Prostate gland (tissue), 2 donors: ENCODE measurements at regions not wholly inside any gene's neighbourhood (a gene's known extent, or its start where the extent isn't known, plus 50 kb on each side); places are given as distances from the start of the nearest gene placed in this dataset.

ENCODE experiments used
- DNase-seq: peaks from one replicate; pipeline ENCODE4 v3.0.0-alpha.2; 2019; ENCODE audit warnings: low spot score
- H3K27ac ChIP-seq, 2 donors: fragments of 200-600 bp; sonication (generic); 2 replicates each; pipeline ENCODE4 v1.5.1; 2017 to 2019
- H3K27me3 ChIP-seq: fragments of 200-600 bp; sonication (generic); replicated peaks from 2 replicates; pipeline ENCODE4 v1.5.1; 2019; ENCODE audit not compliant: insufficient read depth
- H3K36me3 ChIP-seq, 2 donors: fragments of 200-600 bp; sonication (generic); 1 replicate in 1 of 2; 2 replicates in 1 of 2; pipeline versions ENCODE4 v1.5.1 to v1.8.1; 2017 to 2019
- H3K4me1 ChIP-seq: fragments of 200-600 bp; sonication (generic); replicated peaks from 2 replicates; pipeline ENCODE4 v1.5.1; 2019
- H3K4me3 ChIP-seq, 2 donors: fragments of 200-600 bp; sonication (generic); 2 replicates each; pipeline ENCODE4 v1.5.1; 2017 to 2019
- H3K9me3 ChIP-seq: fragments of 200-600 bp; sonication (generic); 2 replicates; pipeline ENCODE4 v1.5.1; 2017
- POLR2A ChIP-seq: fragments of 450-650 bp; IDR thresholded peaks from one replicate; pipeline ENCODE4 v1.6.1; 2016; ENCODE audit warnings: antibody characterized with exemption, mild to moderate bottlenecking
- POLR2AphosphoS5 ChIP-seq: sonication (generic); formaldehyde crosslinking; IDR thresholded peaks from one replicate; pipeline ENCODE4 v1.6.1; 2017; ENCODE audit warnings: antibody characterized with exemption
- WGBS: methylation state at CpG from one replicate; pipeline ENCODE4 v1.1.5; 2018; 5-methylcytosine and 5-hydroxymethylcytosine counted together
- intact Hi-C: fragments of 100-400 bp; cut with DNase I; formaldehyde crosslinking; loops from one replicate; pipeline ENCODE4 v1.14.2; 2022
- TF ChIP-seq, protein P1 (sequence below), 4 experiments: fragments of 200-600 bp in 2 of 4; fragments of 450-650 bp in 2 of 4; sonication (generic) in 2 of 4; IDR thresholded peaks; 1 replicate in 3 of 4; 2 replicates in 1 of 4; pipeline ENCODE4 v1.5.1; 2016 to 2019; ENCODE audit warnings: antibody characterized with exemption in 4 of 4, mild to moderate bottlenecking in 2 of 4, moderate library complexity in 2 of 4

DNA sequence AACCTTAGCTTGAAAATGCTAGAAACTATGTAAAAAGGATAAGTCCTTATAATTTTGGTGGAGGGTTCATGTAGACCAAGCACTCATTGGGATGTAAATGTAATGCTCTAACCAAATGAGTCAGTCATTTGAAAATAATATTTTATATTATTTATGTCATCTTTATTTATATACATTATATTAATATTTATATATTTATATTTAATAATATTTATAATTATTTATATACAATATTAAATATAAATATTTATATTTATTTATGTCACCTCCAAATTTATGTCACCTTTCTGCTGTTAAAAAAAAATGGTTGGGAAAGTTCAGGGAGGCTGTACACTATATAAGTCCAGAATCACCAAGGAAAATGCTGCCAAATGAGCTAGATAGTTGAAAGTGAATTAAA lies 254.3 kb downstream of the FIGN start:
- Histone ChIP-seq H3K36me3 (no peaks in the 10 kb centered on the region), H3K9me3 (no peaks in the 10 kb centered on the region), H3K4me3 (no peak overlapping the region), H3K27ac (no peak overlapping the region), H3K4me1 (no peaks in the 10 kb centered on the region), H3K27me3 (no peaks in the 10 kb centered on the region)
- TF ChIP-seq POLR2A (no peak), POLR2AphosphoS5 (no peak)
- TF ChIP-seq, protein P1, sequence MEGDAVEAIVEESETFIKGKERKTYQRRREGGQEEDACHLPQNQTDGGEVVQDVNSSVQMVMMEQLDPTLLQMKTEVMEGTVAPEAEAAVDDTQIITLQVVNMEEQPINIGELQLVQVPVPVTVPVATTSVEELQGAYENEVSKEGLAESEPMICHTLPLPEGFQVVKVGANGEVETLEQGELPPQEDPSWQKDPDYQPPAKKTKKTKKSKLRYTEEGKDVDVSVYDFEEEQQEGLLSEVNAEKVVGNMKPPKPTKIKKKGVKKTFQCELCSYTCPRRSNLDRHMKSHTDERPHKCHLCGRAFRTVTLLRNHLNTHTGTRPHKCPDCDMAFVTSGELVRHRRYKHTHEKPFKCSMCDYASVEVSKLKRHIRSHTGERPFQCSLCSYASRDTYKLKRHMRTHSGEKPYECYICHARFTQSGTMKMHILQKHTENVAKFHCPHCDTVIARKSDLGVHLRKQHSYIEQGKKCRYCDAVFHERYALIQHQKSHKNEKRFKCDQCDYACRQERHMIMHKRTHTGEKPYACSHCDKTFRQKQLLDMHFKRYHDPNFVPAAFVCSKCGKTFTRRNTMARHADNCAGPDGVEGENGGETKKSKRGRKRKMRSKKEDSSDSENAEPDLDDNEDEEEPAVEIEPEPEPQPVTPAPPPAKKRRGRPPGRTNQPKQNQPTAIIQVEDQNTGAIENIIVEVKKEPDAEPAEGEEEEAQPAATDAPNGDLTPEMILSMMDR (IDR thresholded peaks at IDR 0.05) = no peak
- no peak for DNase-seq
- intact Hi-C loops = no loop called here

DNA sequence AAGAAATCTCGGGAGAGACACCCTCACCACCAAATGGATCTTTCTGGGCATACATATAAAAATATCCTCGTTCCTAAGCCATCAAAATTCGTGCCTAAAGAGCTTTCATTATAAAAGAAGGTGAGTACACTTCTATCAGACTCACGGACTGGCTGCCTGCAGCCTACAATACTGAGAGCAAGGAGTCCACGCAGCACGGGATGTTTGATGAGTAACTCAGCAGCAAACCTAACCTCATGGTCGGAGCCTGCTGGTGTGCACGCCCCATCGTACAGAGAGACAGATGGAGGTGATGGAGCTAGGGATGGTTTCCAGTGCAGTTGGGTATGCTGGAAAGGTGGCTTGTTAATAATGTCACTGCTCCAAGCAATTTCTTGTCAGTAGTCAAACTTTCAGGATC lies 256.2 kb downstream of the FIGN start:
- Histone ChIP-seq H3K9me3 (no peaks in the 10 kb centered on the region), H3K4me1 (no peaks in the 10 kb centered on the region), H3K4me3 (no peak overlapping the region), H3K27me3 (no peaks in the 10 kb centered on the region), H3K36me3 (no peaks in the 10 kb centered on the region), H3K27ac (no peak overlapping the region)
- DNase-seq = no peak
- TF ChIP-seq POLR2AphosphoS5 (no peak), POLR2A (no peak)
- TF ChIP-seq, protein P1 (IDR thresholded peaks at IDR 0.05) = no peak
- 93% methylated on average over 9 of the region's 9 CpGs for WGBS
- intact Hi-C loops = no loop called here

DNA sequence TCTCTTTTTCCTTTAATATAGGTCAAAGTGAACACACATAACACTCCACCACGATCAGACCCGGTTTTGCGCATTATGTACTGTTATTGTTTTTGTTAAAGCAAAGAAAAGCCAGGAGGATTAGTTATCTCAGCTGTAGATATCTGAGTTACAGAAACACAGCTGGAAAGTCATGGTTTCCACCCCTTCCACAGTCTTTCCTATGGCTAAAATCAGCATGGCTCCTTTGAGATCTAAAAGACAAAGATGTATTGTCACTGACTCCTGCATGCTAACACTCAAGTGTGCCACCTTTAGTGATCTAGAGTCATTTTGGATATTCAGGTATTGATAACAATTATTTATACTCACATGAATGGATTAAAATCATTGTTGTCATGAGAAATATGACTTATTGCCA lies 260.0 kb downstream of the FIGN start:
- no peak overlapping the region for H3K4me3 ChIP-seq
- H3K36me3 ChIP-seq = no peaks in the 10 kb centered on the region
- WGBS = 64% methylated on average over 3 of the region's 3 CpGs
- intact Hi-C loops = no loop called here
- TF ChIP-seq POLR2A (no peak), POLR2AphosphoS5 (no peak)
- TF ChIP-seq, protein P1 (IDR thresholded peaks at IDR 0.05) = no peak
- no peak overlapping the region for H3K27ac ChIP-seq
- no peaks in the 10 kb centered on the region for H3K9me3 ChIP-seq
- DNase-seq = no peak
- no peaks in the 10 kb centered on the region for H3K4me1 ChIP-seq
- no peaks in the 10 kb centered on the region for H3K27me3 ChIP-seq

DNA sequence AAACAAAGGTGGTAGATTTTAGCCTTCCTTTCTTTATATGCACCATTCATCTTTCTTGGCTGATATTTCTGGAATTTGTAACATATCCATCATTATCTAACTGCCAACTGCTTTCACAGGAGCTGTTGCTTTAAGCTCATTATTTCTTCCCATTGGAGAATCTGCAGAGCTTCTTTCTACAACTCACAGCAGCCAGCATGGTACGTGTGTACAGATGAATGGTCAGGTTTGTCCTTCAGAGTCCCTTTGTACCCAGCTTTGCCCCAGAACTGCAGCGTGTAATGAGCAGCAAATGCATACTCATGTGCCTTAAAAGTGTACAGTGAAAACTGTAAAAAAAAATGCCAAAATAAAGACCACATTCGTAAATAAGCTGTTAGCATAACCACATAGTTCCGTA lies 260.9 kb downstream of the FIGN start:
- intact Hi-C loops = no loop called here
- Histone ChIP-seq H3K4me3 (no peak overlapping the region), H3K27me3 (no peaks in the 10 kb centered on the region), H3K4me1 (no peaks in the 10 kb centered on the region), H3K36me3 (no peaks in the 10 kb centered on the region), H3K9me3 (no peaks in the 10 kb centered on the region), H3K27ac (no peak overlapping the region)
- no peak for DNase-seq
- TF ChIP-seq, protein P1 (IDR thresholded peaks at IDR 0.05) = no peak
- TF ChIP-seq POLR2A = no peak
- 77% methylated on average over 4 of the region's 4 CpGs for WGBS

DNA sequence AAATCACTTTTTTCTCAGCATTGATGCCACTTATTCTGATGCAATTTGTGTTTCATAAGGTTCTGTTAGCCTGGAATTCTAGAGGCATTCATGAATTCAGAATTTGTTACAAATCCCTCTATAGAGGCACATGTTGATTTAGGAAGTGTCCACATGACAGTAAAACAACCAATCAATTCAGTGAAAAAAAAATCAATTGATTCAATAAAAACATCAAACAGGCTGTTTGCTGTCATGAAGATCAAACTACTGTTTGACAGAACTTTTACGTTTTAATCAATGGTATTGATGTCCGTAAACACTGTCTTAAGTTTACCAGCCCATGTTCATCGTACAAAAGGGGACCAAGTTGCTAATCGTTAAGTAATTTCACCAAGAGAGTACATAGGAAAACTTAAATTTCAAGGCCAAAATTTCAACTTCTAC lies 261.5 kb downstream of the FIGN start:
- no peak for DNase-seq
- H3K27me3 ChIP-seq = no peaks in the 10 kb centered on the region
- H3K4me3 ChIP-seq = no peak overlapping the region
- no peak overlapping the region for H3K27ac ChIP-seq
- TF ChIP-seq POLR2A = no peak
- no peak for TF ChIP-seq POLR2AphosphoS5
- TF ChIP-seq, protein P1 (IDR thresholded peaks at IDR 0.05) = no peak
- intact Hi-C loops = no loop called here
- WGBS = 81% methylated on average over 4 of the region's 4 CpGs
- H3K4me1 ChIP-seq = no peaks in the 10 kb centered on the region
- no peaks in the 10 kb centered on the region for H3K36me3 ChIP-seq
- no peaks in the 10 kb centered on the region for H3K9me3 ChIP-seq
